ENCODE measurements at regions not wholly inside any gene's neighbourhood (a gene's known extent, or its start where the extent isn't known, plus 50 kb on each side); places are given as distances from the start of the nearest gene placed in this dataset.

GRCh38 chr9:18075253-18075952 is 398.6 kb upstream of the ADAMTSL1 start:
- DNase-seq, result no peak

GRCh38 chr9:18077941-18078678 is 395.8 kb upstream of the ADAMTSL1 start:
- no peak for DNase-seq

GRCh38 chr9:18092138-18092537 is 381.8 kb upstream of the ADAMTSL1 start:
- DNase-seq, result no peak

GRCh38 chr9:18106006-18106560 is 367.9 kb upstream of the ADAMTSL1 start:
- DNase-seq, result no peak

- no peak for DNase-seq
These were observed 364.3 kb upstream of the ADAMTSL1 start for GRCh38 chr9:18109675-18110074.

GRCh38 chr9:18111146-18111545 is 362.8 kb upstream of the ADAMTSL1 start:
- DNase-seq, result no peak

- no peak for DNase-seq
These were observed 359.1 kb upstream of the ADAMTSL1 start for GRCh38 chr9:18114559-18115475.

GRCh38 chr9:18118268-18118667 is 355.7 kb upstream of the ADAMTSL1 start:
- no peak for DNase-seq

- no peak for DNase-seq
These were observed 351.8 kb upstream of the ADAMTSL1 start for GRCh38 chr9:18122171-18122570.

- no peak for DNase-seq
These were observed 349.2 kb upstream of the ADAMTSL1 start for GRCh38 chr9:18124760-18125159.

GRCh38 chr9:18126831-18127498 is 347.0 kb upstream of the ADAMTSL1 start:
- no peak for DNase-seq

GRCh38 chr9:18127499-18127875 is 346.5 kb upstream of the ADAMTSL1 start:
- no peak for DNase-seq

- no peak for DNase-seq
These were observed 344.1 kb upstream of the ADAMTSL1 start for GRCh38 chr9:18129809-18130334.

- DNase-seq, result no peak
These were observed 337.5 kb upstream of the ADAMTSL1 start for GRCh38 chr9:18136354-18136994.

- no peak for DNase-seq
These were observed 336.1 kb upstream of the ADAMTSL1 start for GRCh38 chr9:18137815-18138214.

GRCh38 chr9:18138656-18139055 is 335.3 kb upstream of the ADAMTSL1 start:
- DNase-seq, result no peak

GRCh38 chr9:18141681-18142080 is 332.3 kb upstream of the ADAMTSL1 start:
- no peak for DNase-seq

GRCh38 chr9:18143073-18143745 is 330.7 kb upstream of the ADAMTSL1 start:
- DNase-seq, result no peak

- DNase-seq, result no peak
These were observed 327.6 kb upstream of the ADAMTSL1 start for GRCh38 chr9:18146329-18146728.

- DNase-seq, result no peak
These were observed 324.4 kb upstream of the ADAMTSL1 start for GRCh38 chr9:18149471-18150011.

GRCh38 chr9:18154661-18155060 is 319.3 kb upstream of the ADAMTSL1 start:
- no peak for DNase-seq

Measured in NCI-H2227 treated with DMSO at 0.1 percent for 48 hours (cell line).